NB4 (cell line): ENCODE measurements at regions not wholly inside any gene's neighbourhood (a gene's known extent, or its start where the extent isn't known, plus 50 kb on each side); places are given as distances from the start of the nearest gene placed in this dataset.

Source experiments
- CTCF ChIP-seq: IDR thresholded peaks from one replicate; pipeline ENCODE4 v1.5.1; 2012; ENCODE audit warnings: low read depth, low read length
- MAX ChIP-seq: IDR thresholded peaks from 2 replicates; pipeline ENCODE4 v1.6.1; 2011; ENCODE audit warnings: low read depth, low read length
- POLR2A ChIP-seq: IDR thresholded peaks from 2 replicates; pipeline ENCODE4 v1.6.1; 2011; ENCODE audit warnings: mild to moderate bottlenecking; ENCODE audit not compliant: insufficient read length; ENCODE audit errors: extremely low read depth

- TF ChIP-seq CTCF (no peak), MAX (no peak), POLR2A (no peak)
These were observed 997.1 kb downstream of the RAB28 start for GRCh38 chr4:12487000-12487399.
